HG02870 (cell line): ENCODE measurements at regions not wholly inside any gene's neighbourhood (a gene's known extent, or its start where the extent isn't known, plus 50 kb on each side); places are given as distances from the start of the nearest gene placed in this dataset.
"Not testable (repeated sequence)": the region's sequence is repeated elsewhere in the genome, so short reads cannot be mapped to it uniquely, and the experiment has no call there.

ENCODE experiments used
- ATAC-seq: cut with Tn5 transposase; IDR thresholded peaks from one replicate; pipeline ENCODE4 v1.9.1; 2021; ENCODE audit warnings: mild to moderate bottlenecking, moderate library complexity; ENCODE audit not compliant: unreplicated experiment

DNA sequence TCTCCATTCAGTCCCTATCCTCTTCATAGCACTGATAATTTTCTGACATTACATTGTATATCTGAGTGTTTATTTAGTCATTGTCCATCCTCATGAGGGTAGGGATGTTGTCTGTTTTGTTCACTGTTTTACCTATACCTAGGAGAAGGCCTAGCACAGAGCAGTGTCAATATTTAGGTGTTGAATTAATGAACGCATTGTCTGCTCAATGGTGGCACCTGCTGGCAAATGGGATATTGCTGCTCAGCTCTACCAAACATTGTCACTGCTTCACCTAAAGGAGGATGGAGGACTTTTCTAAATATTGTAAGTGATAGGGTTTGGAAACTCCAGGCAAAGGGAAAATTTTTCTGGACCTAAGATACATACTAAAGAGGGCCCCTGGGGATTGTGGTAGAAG, 243.9 kb downstream of the RRAGC start:
- no peak for ATAC-seq

DNA sequence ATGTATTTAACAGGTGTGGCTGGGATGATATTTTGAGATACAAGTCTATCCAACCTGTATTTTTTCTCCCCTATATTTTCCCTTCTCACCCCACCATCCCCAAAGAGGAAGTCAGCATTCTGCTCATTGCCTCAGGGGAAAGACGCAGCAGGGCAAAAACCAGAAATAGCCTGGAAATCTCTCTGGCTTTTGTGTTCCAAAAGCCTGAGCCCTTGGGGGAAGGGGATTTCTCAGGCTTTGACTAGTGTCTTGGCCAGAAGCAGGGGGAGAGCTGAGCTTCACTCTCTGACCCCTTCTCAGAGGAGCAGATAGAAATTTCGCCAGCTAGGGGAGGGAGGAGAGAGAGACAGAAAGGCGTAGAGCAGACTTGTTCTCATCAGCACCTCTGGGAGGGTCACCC, 244.7 kb downstream of the RRAGC start:
- ATAC-seq, result no peak

DNA sequence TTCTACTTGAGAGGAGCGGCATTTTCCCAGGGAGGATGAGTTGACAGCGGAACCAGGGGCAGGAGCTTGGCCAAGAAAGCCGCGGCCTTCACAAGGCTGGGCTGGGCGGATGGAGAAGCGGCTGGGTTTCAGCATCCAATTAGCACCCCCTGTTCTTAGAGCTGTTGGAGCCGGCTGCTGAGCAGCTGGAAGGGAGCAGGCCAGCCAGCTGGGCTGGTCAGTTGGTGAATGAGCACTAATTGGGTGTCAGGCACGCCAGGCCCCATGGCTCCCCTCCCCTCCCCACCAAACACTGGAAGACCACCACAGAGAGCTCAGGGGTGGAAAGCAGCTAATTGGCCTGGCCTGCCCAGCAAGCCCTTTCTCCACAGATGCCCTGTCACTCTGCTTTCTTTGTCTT, 245.6 kb downstream of the RRAGC start:
- no peak for ATAC-seq

DNA sequence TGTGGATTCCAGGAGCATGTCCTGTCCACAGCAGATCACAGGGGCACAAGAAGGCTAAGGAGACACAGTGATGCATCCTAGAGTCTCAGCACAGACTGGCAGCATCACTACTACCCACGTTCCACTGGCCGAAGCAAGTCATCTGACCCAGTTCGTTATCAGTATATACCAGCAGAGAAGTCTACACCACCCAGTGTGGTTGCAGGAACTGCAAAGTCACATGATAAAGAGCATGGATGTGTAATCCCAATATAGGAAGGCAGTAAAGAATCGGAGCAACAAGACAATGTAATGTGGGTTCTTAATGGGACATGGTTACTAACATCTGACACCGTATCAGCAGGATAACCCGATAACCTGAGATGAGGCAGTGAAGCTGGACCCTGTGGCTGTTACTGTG, 246.6 kb downstream of the RRAGC start:
- no peak for ATAC-seq

DNA sequence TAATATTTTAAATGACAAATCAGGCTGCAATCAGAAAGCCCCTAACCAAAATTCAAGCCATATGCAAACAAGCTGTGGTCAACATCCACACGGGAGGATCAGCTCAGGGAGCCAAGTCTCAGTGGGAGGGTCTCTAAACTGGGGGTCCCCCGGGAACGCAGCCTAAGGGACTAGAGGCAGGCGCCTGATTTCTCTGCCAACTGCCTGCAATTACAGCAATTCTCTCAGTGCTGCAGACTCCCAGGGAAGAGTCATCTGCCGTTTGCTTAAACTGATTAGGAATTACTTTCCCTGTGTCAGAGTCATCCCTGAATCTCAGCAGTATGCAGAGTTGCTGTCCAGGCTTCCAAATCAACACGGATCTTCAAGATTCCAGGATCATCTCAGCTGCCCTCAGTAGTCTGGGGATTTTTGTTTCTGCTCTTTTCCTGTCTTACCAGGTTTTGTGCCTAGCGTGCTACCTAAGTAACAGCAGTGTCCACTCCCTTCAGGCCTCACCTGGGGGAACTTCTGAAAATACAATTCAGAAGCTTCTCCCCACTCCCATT, 247.8 kb downstream of the RRAGC start:
- no peak for ATAC-seq

DNA sequence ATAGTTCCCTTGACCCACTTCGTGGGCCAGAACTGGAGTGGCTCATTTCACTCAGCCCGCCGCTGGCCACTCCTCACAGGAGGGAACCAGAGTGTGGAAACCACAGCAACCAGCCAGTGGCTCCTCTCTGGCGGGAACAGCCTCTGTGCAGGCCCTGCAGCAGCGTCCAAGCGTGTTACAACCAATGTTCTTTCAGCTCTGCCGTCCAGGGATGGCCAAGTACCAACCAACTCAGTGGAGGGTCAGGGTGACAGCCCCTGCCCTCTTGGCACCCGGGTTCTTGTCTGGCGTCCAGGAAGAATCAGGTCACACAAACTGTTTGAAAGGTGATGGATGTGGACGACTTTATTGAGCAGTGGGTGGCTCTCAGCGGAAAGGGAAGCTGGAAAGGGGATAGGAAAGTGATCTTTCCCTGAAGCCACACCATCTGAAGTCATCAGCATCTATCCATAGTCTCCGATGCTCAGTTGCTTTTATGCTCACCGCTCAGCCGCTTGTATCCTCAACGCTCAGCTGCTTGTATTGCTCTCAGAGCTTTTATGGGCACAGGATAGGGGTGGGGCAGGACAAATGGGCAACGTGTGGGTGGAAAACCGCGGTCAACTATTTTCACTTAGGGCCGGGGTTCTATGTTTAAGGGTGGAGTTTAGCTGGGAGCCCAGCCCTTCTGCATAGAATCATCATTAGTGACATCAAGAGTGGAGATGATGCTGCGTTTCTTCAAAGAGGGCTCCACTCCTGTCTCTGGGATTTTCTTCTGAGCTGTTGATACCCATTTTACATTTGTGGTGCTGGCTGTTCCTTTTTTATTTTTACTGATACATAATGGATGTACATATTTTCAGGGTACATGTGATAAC, 250.2 kb downstream of the RRAGC start:
- no peak for ATAC-seq

DNA sequence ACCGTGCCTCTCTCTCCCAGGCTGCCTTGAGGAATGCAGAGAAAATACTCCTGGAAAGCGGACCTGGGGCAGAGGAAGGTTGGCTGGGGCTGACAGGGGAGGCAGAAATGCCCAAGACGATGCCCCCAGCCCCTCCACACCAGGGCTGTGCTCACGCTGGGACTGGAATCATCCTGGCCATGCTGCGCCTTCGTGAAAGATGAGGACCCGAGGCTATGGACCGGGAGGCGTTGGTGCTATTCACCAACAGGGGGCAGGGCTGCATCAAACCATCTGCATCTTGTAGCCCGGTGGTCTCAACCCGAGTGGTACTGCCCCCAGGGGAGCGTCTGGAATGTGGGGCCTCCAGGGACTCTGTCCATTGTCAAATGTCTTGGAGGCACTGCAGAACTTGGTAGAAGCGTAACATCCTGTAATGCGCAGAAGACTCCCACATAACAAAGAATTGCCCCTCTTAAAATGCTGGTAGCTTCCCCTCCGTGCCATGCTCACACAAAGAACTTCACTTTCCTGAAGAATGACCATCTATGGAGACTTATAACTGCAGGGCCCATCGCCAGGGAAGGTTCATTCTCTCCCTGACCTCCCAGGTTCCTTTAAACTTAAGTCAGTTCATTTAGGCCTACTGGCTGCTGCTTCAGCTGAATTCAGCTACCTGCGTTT, 251.2 kb downstream of the RRAGC start:
- no peak for ATAC-seq

DNA sequence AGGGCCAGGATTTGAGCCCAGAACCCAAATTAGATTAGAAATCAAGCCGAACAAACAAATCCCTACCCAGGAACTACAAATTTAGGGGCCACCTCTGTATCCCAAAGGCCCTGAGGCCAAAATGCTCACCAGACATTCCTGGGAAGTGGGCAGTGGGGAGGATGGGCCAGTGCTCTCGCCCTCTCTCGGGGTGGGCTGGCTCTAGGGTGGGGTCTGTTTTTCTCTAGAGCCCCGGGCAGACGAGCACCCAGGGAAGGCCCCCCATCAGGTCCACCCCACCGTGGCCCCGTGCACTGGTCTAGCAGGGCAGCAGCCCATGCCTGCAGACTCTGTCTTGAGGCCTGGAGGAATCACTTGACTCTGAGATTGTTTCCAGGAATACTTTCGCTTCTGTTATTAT, 252.0 kb downstream of the RRAGC start:
- ATAC-seq, result no peak

DNA sequence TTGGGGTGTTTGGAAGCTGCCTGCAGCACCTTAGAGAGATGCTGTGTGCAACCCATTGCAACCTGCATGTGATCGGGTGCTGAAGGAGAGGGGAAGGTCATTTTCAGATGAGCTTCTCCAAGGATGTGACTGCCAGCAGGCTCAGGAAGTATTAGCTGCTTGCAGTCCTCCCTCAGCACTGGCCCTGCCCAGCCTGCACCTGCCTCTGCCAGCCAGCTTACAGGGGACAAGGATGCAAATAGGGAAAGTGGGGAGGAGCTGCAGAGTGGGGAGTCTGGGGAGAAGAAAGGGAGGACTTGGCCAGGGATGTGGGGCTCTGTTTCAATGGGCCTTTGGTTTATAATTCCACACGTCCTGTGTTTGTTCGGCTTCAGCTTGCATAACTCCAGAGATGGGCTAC, 254.5 kb downstream of the RRAGC start:
- ATAC-seq, result no peak

DNA sequence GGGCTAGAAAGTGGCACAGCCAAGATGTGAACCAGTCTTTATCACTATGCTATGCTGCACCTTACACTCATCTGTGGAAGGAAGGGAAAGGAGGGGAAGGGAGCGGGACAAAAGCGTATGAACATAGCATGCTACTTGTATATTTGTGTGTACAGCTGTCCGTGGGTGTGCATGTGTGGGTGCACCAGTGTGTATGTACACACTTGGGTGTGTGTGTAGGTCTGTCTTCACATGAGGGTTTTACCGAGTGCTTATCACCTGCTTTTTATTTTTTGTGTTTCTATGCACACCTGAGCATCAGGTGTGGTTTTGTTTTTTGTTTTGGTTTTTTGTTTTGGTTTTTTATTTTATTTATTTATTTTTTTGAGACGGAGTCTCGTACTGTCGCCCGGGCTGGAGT, 255.7 kb downstream of the RRAGC start:
- ATAC-seq, result no peak

DNA sequence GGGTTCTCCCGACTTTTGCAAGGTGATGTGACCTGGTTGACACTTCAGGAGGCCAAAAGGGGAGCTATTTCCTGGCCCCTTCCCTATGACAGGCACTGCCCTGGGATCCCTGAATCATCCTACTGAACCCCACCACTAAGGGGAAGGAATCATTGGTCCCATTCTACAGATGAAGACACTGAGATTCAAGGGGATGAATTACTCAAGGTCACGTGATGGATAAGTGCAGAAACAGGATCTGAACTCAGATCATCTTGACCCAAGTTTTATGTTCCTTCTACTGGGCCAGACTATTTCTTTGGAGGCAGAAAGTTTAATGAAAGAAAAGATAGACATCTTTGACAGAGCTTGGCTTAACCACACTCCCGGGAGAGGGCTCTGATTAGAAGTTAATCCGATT, 258.7 kb downstream of the RRAGC start:
- no peak for ATAC-seq

DNA sequence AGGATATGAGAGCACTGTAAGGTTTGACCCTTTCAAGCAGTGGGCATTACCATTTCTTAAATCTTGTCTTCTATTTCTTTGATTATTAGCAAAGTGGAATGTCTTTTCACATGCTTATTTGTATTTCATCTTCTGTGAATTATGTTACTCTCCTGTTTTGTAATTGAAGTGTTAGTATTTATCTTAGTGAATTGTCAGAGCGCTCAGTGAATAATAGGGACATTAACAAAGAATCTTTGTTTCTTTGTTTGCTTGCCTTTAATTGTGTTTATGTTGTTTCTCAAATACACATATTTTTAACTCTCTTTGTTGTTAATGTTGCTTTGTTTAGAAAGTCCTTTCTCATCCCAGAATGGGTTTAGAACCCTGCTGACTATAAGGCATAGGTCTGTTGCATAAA, 259.3 kb downstream of the RRAGC start:
- no peak for ATAC-seq

DNA sequence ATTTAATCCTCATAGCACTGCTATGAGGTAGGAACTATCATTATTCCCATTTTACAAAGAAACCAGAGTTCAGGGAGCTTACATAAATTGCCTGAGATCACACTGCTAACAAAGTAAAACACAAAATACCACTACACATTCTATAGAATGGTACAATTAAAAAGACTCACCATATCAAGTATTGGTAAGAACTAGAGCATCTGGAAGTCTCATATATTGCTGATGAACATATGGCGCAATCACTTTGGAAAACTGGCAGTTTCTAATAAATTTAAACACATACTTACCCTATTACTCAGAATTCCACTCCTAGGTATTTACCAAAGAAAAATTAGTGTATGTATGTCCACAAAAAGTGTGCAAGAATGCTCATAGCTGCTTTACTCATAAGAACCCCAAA, 261.5 kb downstream of the RRAGC start:
- ATAC-seq, result no peak

DNA sequence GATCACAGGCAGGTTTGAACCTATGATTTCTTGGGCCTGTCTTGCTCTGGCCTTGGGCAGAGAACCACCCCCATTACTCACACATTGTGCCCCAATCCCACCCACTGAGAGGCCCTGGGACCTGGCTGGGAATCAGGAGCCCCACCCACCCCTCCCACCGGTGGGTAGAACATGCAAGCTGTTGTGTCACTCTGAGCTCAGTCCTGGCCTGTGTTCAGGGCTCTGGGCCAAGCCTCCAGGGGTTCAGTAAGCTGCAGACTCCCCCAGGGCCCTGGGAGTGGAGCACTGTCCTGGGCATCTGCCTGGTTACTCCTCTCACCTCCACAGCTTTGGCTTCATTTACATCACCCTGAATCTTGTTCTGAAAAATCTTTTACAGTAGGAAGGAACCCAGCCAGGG, 270.5 kb downstream of the RRAGC start:
- ATAC-seq, result no peak

DNA sequence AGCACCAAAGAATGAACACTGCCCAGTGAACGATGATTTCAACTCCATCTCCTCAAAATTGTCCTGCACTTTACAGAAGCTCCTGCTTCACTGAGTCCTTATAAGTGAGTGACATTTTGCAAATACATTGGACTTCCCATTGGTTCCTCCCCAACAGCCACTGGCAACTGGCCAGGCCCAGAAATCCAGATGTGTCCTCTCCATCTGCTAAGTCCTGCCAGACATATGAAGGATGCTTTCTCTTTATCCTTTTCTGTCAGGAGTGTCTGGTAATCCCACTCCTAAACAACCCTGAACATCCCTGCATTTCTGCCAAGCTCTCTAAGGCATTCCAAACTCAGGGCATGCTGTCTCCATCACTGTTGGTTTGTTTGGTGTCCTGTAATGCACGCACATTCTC, 271.8 kb downstream of the RRAGC start:
- no peak for ATAC-seq

DNA sequence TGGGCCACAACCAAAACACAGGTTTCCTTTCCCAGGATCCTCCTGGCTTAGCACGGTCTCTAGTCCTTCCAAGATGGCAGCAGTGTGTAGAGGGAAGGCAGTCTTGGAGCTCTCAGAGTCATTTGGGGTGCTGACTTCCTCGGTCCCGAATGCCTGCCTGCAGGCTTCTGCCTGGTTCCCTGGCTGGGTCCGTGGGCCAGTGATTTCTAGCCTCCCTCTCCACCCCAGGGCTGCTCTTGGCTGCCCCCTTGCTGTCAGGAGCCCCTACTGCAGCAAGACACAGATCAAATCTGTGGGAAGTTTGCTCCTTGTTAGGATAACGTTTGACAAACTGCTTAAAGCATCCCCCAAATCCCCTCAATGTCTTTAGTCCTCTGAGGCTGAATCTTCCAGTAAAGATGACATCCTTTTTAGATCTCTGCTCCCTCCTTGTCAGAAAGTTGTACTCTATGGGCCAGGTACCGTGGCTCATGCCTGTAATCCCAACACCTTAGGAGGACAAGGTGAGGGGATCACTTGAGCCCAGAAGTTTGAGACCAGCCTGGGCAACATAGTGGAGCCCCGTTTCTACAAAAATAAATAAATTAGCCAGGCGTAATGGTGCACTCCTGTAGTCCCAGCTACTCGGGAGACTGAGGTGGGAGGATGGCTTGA, 272.5 kb downstream of the RRAGC start:
- no peak for ATAC-seq

DNA sequence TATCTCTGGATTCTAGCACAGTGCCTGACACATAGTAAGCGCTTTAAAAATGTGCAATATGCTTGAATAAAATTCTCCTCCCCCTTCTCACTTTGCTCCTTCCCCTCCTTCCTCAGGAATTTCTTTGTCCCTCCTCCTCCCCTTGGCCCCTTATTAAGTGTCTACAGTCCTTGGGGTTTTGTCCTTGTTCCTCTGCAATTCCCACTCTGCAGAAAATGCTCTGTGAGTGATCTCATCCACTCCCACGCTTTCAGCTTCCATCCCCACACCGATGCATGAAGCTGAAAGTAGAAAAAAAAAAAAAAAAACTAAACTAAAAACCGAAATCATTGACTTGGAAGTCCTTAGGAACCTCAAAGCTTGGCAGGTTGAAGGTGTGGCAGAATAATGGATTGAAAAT, 273.6 kb downstream of the RRAGC start:
- no peak for ATAC-seq

DNA sequence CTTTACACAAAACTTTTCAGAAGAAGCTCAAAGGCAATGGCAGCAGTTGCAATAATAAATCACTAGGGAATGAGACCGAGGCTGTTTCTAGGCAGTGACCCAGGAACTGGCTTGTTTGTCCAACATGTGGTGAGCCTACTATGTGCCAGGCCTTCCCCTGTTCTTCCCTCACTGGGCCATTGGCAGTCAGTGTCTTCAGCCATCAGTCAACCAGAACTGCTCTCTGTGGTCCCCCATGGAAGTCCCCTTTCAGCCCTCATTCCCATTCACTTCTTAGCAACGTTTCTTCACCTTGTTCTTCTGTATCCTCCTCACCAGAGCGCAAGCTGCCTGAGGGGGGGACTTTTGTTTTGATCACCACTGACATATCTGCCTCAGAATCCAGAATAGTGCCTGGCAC, 274.1 kb downstream of the RRAGC start:
- no peak for ATAC-seq

DNA sequence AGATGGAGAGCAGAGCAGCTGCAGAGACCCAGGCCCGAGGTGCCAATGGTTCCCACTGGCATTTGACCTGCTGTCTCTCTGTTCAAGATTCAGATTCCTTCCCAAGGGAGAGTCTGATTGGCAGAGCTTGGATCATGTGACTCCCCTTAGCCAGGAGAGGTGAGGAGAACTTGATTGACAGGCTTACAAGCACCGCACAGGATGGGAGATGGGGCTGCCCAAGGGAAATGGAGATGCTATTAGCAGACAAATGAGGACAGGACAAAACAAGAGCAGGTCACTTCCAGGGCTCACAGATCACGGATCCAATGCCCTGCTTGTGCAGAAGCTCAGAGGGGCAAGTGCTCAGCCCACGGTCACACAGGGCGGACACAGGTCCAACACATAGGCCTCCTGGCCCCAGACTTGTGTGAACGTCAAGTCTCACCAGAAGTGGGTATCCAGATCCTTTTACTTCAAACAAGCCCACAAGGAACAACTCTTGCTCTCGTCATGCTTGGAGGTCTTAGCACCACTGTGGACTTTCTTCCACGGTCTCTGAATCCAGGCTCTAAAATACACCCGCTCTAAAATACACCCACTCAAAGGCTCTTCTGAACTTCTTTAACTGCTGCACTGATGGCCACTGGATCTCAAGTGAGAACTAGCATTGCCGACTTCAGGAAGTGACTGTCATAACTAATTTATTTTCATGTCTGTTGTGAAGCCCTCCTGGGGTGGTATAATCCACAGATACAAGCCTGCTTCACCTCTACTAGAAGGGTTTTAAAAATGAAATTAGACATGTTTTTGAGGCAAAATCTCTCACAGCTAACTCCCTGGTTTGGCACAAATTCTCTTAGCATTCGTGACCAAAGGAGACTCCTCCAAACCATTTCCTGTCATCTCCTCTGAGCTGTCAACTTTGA, 274.9 kb downstream of the RRAGC start:
- no peak for ATAC-seq

DNA sequence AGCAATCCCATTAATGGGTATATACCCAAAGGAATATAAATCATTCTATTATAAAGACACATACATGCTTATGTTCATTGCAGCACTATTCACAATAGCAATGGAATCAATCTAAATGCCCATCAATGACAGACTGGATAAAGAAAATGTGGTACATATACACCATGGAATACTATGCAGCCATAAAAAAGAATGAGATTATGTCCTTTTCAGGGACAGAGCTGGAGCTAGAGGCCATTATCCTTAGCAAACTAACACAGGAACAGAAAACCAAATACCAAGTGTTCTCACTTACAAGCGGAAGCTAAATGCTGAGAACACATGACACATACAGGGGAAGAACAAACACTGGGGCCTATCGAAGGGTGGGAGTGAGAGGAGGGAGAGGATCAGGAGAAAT, 276.3 kb downstream of the RRAGC start:
- not testable (repeated sequence) for ATAC-seq

DNA sequence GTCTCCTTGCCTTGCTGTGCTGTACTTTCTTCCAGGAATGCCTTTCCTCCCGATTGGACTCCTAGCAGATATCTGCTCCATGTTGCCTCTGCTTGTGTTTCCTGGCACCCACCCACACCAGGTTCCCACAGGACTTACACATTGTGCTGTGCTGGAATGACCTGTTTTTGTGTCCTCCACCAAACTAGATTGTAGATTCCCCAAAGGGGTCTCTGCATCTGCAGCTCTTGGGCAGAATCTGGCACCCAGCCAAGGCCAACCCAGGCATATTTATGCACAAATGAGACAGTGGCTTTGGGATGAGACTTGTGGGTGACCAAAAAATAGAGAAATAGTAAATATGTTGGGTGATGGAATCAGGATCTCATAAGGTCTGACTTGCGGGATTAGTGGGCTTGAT, 278.2 kb downstream of the RRAGC start:
- ATAC-seq, result no peak
